ACC112 (cell line): ENCODE measurements at regions not wholly inside any gene's neighbourhood (a gene's known extent, or its start where the extent isn't known, plus 50 kb on each side); places are given as distances from the start of the nearest gene placed in this dataset.

Experiments
- H2AFZ ChIP-seq: fragments of 200-600 bp; sonication (generic); one replicate; pipeline ENCODE4 v1.6.0; 2017; ENCODE audit warnings: antibody characterized with exemption, low read length; ENCODE audit not compliant: unreplicated experiment
- H3K27ac ChIP-seq: fragments of 200-600 bp; sonication (generic); 2 replicates; pipeline ENCODE4 v1.5.1; 2014; ENCODE audit warnings: low read depth, mild to moderate bottlenecking, antibody characterized with exemption, low read length, moderate library complexity
- H3K27me3 ChIP-seq: fragments of 200-600 bp; sonication (generic); 2 replicates; pipeline ENCODE4 v1.6.1; 2014; ENCODE audit warnings: mild to moderate bottlenecking, antibody characterized with exemption, low read length, moderate library complexity, mixed read lengths; ENCODE audit not compliant: insufficient read depth
- H3K36me3 ChIP-seq: fragments of 200-600 bp; sonication (generic); 2 replicates; pipeline ENCODE4 v1.6.1; 2016; ENCODE audit warnings: mild to moderate bottlenecking, antibody characterized with exemption, low read length, moderate library complexity, mixed read lengths; ENCODE audit not compliant: insufficient read depth
- H3K4me1 ChIP-seq: fragments of 200-600 bp; sonication (generic); one replicate; pipeline ENCODE4 v1.6.1; 2016; ENCODE audit warnings: low read length, mixed read lengths; ENCODE audit not compliant: insufficient read depth, unreplicated experiment, control insufficient read depth
- H3K4me3 ChIP-seq: fragments of 200-600 bp; sonication (generic); 2 replicates; pipeline ENCODE4 v1.5.1; 2014; ENCODE audit warnings: mild to moderate bottlenecking, low read depth, low read length
- H3K79me2 ChIP-seq: fragments of 200-600 bp; sonication (generic); one replicate; pipeline ENCODE4 v1.6.0; 2016; ENCODE audit warnings: low read length; ENCODE audit not compliant: control insufficient read depth, unreplicated experiment, insufficient read depth

DNA sequence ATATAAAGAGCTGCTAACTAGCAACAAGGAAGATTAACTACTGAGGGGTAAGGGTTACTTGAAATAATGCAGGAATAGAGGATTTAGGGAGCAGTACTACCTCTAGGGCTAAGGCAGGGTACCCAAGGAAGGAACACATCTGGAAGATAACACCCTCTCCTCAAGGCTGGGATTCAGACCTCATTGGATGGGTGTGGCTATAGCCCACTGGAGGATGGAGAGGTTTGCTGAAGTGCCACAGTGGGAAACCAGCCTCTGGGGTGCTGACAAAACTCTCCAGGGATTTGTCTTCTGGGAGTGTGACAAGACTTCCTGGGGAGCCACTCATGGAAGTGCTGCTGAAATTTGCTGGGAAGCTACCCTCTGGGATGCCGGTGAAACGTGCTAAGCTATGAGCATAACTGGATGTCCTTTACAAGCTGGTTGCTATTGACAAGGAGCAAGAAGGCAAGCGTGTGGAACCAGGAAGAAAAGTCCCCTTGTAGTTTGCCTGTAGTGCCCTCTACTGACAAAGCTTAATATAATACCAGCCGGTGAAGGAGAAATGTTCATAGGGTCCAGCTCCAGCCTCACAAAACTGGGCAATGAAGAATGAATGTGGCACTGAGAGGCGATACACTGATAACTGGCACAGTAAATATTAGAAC is 122.8 kb upstream of the USP24 start:
- H3K36me3 ChIP-seq = no peaks in the 10 kb centered on the region

GRCh38 chr1:55334797-55335196 is 119.6 kb upstream of the USP24 start:
- Histone ChIP-seq H3K36me3 (no peaks in the 10 kb centered on the region), H2AFZ (no peak overlapping the region), H3K4me3 (no peak overlapping the region), H3K79me2 (no peaks in the 10 kb centered on the region), H3K27ac (no peak overlapping the region), H3K4me1 (peaks cover 4% of the 10 kb centered on the region), H3K27me3 (no peaks in the 10 kb centered on the region)

More for the DNA sequence above, 122.8 kb upstream of the USP24 start:
- Histone ChIP-seq H3K4me1 (peaks cover 4% of the 10 kb centered on the region), H3K79me2 (no peaks in the 10 kb centered on the region), H3K4me3 (no peak overlapping the region), H3K27me3 (no peaks in the 10 kb centered on the region), H2AFZ (peak overlapping the region; percentile 22), H3K27ac (no peak overlapping the region)

- no peaks in the 10 kb centered on the region for H3K79me2 ChIP-seq
- H3K36me3 ChIP-seq = no peaks in the 10 kb centered on the region
- peaks cover 4% of the 10 kb centered on the region for H3K4me1 ChIP-seq
- no peak overlapping the region for H3K27ac ChIP-seq
- no peaks in the 10 kb centered on the region for H3K27me3 ChIP-seq
- no peak overlapping the region for H2AFZ ChIP-seq
- no peak overlapping the region for H3K4me3 ChIP-seq
These were observed 119.0 kb upstream of the USP24 start for GRCh38 chr1:55334160-55334559.

DNA sequence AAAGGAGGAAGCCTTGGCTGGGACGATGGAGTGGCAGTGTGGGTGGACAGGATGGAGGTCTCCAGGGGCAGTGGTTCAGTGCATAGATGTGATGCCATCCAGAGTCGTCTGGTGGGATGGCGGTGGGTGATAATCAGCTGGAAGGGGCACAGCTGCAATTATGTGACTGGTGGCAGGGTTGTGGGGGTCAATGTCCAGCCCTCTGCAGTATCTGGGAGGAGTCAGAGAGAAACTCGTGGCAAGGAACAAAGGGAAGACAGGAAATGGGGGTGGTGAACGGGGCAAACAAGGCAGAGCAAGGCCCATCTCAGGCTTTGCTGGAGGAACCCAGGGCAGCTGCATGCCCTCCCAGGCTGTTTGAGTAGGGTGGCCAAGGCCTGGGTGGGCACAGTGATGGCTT is 118.3 kb upstream of the USP24 start:
- no peak overlapping the region for H2AFZ ChIP-seq
- H3K27me3 ChIP-seq = no peaks in the 10 kb centered on the region
- H3K79me2 ChIP-seq = no peaks in the 10 kb centered on the region
- H3K36me3 ChIP-seq = no peaks in the 10 kb centered on the region
- peaks cover 4% of the 10 kb centered on the region for H3K4me1 ChIP-seq
- H3K4me3 ChIP-seq = no peak overlapping the region
- H3K27ac ChIP-seq = no peak overlapping the region

DNA sequence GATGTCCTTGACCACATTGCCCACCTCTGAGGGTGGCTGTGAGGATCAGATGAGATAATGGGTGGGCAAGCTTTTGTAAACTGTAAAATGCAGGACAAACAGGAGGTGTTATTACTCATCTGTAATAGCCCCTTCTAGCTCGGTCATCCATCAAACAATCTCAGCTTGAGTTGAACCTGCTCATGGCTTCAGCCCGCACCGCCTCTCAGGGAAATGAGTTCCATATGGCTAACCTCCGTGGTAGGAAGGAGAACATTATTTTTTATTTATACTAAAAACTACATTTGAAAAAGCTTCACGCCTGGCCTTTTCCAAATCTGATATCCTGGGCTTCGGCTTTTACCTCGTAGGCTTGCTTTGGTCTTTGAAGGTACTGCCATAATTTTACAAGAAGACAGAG is 116.2 kb upstream of the USP24 start:
- Histone ChIP-seq H3K4me3 (no peak overlapping the region), H3K79me2 (no peaks in the 10 kb centered on the region), H3K27me3 (no peaks in the 10 kb centered on the region), H3K27ac (no peak overlapping the region), H3K4me1 (no peaks in the 10 kb centered on the region), H2AFZ (no peak overlapping the region), H3K36me3 (no peaks in the 10 kb centered on the region)

DNA sequence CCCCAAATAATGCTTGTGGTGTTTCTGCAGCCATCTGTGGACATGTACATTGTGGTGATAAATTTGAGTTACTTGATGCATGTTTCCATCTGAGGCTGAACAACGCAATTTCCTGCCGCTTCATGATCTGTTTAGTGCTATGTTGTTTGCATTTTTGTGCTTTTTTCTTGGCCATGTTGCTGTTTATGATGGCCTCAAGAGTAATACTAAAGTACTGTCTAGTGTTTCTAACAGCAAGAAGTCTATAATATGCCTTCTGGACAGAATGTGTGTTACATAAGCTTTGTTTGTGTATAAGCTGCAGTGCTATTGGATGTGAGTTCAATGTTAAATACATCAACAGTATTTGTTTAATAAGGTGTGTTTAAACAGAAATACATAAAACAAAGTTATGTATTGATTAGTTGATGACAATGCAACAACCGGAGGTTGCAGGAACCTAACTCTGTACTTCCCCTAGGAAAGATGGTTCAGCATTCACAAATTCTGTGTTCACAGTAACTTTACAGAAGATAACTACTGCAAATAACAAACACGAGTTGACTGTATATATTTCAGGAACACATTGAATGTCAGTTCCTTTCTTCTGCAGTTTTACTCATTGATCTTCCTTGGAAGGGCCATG is 114.8 kb upstream of the USP24 start:
- Histone ChIP-seq H3K79me2 (no peaks in the 10 kb centered on the region), H3K36me3 (no peaks in the 10 kb centered on the region), H3K27ac (no peak overlapping the region), H3K27me3 (no peaks in the 10 kb centered on the region), H3K4me1 (no peaks in the 10 kb centered on the region), H2AFZ (no peak overlapping the region), H3K4me3 (no peak overlapping the region)

DNA sequence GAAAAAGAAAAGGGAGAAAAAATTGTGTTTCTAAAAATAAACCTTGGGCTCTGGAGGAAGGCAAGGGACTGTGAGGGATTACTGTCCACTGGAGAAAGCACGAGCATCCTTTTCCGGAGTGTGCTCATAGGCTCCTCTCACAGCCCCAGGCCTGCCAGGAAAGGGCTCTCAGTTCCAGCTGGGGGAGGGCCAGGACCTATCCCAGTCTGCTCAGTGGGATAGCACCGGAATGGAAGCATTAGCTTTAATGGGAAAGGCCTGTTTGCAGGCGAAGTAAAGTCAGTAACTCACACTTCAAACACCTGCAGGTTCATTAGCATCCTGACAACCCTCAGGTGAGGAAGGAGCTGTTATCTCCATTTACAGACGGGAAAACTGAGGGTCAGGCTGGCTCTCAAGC is 113.9 kb upstream of the USP24 start:
- Histone ChIP-seq H2AFZ (no peak overlapping the region), H3K27me3 (no peaks in the 10 kb centered on the region), H3K4me1 (no peaks in the 10 kb centered on the region), H3K79me2 (no peaks in the 10 kb centered on the region), H3K27ac (no peak overlapping the region), H3K36me3 (no peaks in the 10 kb centered on the region), H3K4me3 (no peak overlapping the region)

DNA sequence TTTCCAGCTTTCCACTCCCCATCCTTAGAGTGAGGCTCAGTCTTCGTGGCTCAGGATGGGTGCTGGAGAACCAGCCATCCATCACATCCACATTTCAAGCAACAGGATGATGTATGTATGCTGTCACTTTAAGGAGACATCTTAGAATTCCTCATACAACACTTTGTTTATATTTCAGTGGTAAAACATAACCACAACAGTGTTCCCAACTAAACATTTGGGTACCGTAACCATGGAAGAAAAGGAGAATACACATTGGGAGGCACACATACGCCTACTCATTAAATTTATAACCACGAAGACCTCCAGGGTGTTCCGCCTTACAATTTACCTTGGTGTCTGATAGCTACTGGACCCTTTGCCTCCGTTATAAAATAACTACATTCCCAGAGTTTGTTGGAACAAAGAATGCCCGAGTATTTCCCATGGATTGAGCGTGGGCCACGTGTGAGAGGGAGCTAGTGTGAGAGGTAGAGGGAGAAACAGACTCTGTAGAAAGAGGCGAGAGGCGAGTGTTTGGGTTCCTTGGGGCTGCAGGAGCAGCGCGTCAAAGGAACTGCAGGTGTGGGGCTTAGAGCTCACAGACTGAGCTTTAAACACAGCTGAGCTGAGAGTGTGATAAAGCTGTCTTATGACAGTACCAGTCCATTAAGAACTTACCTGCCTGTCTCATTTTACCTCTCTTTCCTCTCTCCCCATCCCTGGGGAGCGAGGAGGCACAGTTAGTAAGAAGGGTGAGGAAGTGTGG is 111.5 kb upstream of the USP24 start:
- Histone ChIP-seq H3K4me3 (no peak overlapping the region), H2AFZ (no peak overlapping the region), H3K27ac (no peak overlapping the region), H3K27me3 (no peaks in the 10 kb centered on the region), H3K4me1 (peaks cover 20% of the 10 kb centered on the region), H3K79me2 (no peaks in the 10 kb centered on the region), H3K36me3 (no peaks in the 10 kb centered on the region)

DNA sequence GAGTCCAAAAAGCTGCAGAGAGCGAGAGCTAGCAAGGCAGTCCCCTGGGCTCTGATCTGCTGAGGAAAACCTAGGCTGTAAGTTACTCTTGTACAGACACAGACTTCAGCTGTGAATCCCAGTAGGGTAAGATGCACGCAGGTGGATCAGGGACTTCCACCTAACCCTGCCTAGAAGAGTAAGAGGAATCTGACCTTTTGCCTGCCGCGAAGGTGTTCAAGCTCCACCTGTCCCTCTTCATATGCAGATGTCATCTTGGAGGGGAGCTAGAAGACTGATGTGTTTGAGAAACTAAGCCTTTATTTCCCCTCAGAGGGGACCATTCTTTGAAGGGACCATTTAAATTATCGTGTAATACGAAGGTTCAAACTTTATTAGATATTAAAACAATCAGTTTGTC is 108.6 kb upstream of the USP24 start:
- no peaks in the 10 kb centered on the region for H3K79me2 ChIP-seq
- H3K4me1 ChIP-seq = peaks cover 28% of the 10 kb centered on the region
- no peak overlapping the region for H2AFZ ChIP-seq
- no peak overlapping the region for H3K27ac ChIP-seq
- H3K36me3 ChIP-seq = no peaks in the 10 kb centered on the region
- H3K27me3 ChIP-seq = no peaks in the 10 kb centered on the region
- no peak overlapping the region for H3K4me3 ChIP-seq

DNA sequence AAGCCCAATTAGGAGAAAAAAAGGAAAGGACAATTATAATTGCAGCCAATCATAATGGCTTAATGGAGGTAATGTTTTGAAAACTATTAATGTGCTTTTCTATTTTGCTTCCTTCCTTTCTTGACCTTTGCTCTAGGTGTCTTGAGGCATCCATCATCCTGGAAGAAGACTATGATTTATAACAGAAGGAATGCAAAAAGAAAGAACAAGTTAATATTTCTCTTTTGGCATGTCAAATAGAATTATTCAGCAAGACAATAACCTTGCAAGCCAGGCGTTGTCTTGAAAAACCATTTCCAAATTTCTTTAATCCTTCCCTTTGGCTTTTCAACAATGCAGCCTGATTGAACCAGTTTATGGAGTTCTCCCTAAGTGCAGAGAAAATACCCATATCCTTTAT is 107.7 kb upstream of the USP24 start:
- H3K27ac ChIP-seq = peak overlapping the region; percentile 56; the same call in 1 of the 2 replicates
- H3K27me3 ChIP-seq = no peaks in the 10 kb centered on the region
- H3K79me2 ChIP-seq = no peaks in the 10 kb centered on the region
- H3K4me1 ChIP-seq = peaks cover 28% of the 10 kb centered on the region
- no peak overlapping the region for H2AFZ ChIP-seq
- H3K4me3 ChIP-seq = no peak overlapping the region
- H3K36me3 ChIP-seq = no peaks in the 10 kb centered on the region

GRCh38 chr1:55321942-55322341 is 106.8 kb upstream of the USP24 start:
- H3K27me3 ChIP-seq = no peaks in the 10 kb centered on the region
- H3K36me3 ChIP-seq = no peaks in the 10 kb centered on the region
- no peak overlapping the region for H3K4me3 ChIP-seq
- H3K4me1 ChIP-seq = peaks cover 28% of the 10 kb centered on the region
- peak overlapping the region; percentile 56 for H3K27ac ChIP-seq
- H3K79me2 ChIP-seq = no peaks in the 10 kb centered on the region
- no peak overlapping the region for H2AFZ ChIP-seq
